HG03135 (cell line): ENCODE measurements at regions not wholly inside any gene's neighbourhood (a gene's known extent, or its start where the extent isn't known, plus 50 kb on each side); places are given as distances from the start of the nearest gene placed in this dataset.
"Not testable (repeated sequence)": the region's sequence is repeated elsewhere in the genome, so short reads cannot be mapped to it uniquely, and the experiment has no call there.

ENCODE experiments used
- ATAC-seq: cut with Tn5 transposase; IDR thresholded peaks from one replicate; pipeline ENCODE4 v1.9.1; 2021; ENCODE audit warnings: mild to moderate bottlenecking, moderate library complexity; ENCODE audit not compliant: unreplicated experiment

GRCh38 chr6:19210849-19211590 lies 626.1 kb upstream of the ID4 start:
- no peak for ATAC-seq

- no peak for ATAC-seq
Measured at GRCh38 chr6:19214231-19214630, 622.9 kb upstream of the ID4 start.

GRCh38 chr6:19219931-19220330 lies 617.2 kb upstream of the ID4 start:
- ATAC-seq: no peak

GRCh38 chr6:19231878-19232561 lies 605.1 kb upstream of the ID4 start:
- ATAC-seq: no peak

- ATAC-seq: no peak
Measured at GRCh38 chr6:19245656-19246055, 591.5 kb upstream of the ID4 start.

- not testable (repeated sequence) for ATAC-seq
Measured at GRCh38 chr6:19247181-19247580, 590.0 kb upstream of the ID4 start.

- ATAC-seq: not testable (repeated sequence)
Measured at GRCh38 chr6:19256123-19256522, 581.0 kb upstream of the ID4 start.

- no peak for ATAC-seq
Measured at GRCh38 chr6:19261642-19262041, 575.5 kb upstream of the ID4 start.

- ATAC-seq: no peak
Measured at GRCh38 chr6:19268117-19268516, 569.1 kb upstream of the ID4 start.

- ATAC-seq: no peak
Measured at GRCh38 chr6:19268718-19269117, 568.5 kb upstream of the ID4 start.

GRCh38 chr6:19269341-19269898 lies 567.8 kb upstream of the ID4 start:
- no peak for ATAC-seq

- no peak for ATAC-seq
Measured at GRCh38 chr6:19270616-19271015, 566.6 kb upstream of the ID4 start.

GRCh38 chr6:19279273-19279684 lies 557.9 kb upstream of the ID4 start:
- no peak for ATAC-seq

GRCh38 chr6:19287928-19288327 lies 549.2 kb upstream of the ID4 start:
- no peak for ATAC-seq

GRCh38 chr6:19289457-19289856 lies 547.7 kb upstream of the ID4 start:
- no peak for ATAC-seq

GRCh38 chr6:19297880-19298279 lies 539.3 kb upstream of the ID4 start:
- ATAC-seq: no peak

- no peak for ATAC-seq
Measured at GRCh38 chr6:19298421-19298820, 538.7 kb upstream of the ID4 start.

- ATAC-seq: no peak
Measured at GRCh38 chr6:19299129-19299528, 538.0 kb upstream of the ID4 start.

GRCh38 chr6:19301980-19302379 lies 535.2 kb upstream of the ID4 start:
- ATAC-seq: no peak

- ATAC-seq: no peak
Measured at GRCh38 chr6:19303383-19303782, 533.8 kb upstream of the ID4 start.

- no peak for ATAC-seq
Measured at GRCh38 chr6:19309661-19310060, 527.5 kb upstream of the ID4 start.

GRCh38 chr6:19311786-19312185 lies 525.4 kb upstream of the ID4 start:
- no peak for ATAC-seq
